SK-N-SH (cell line): ENCODE measurements at regions not wholly inside any gene's neighbourhood (a gene's known extent, or its start where the extent isn't known, plus 50 kb on each side); places are given as distances from the start of the nearest gene placed in this dataset.

Experiments
- CTCF ChIA-PET: fragments of 300-600, 350-600 bp; formaldehyde crosslinking; extraction: SDS; loops from one replicate; lab custom pipeline; 2021; lab: Yijun Ruan, JAX
- POLR2A ChIA-PET: fragments of 350-600 bp; sonication (Branson Sonifier 250); formaldehyde crosslinking; extraction: SDS; loops from one replicate; lab custom pipeline; 2020; ENCODE audit warnings: antibody characterized with exemption, inconsistent platforms; lab: Yijun Ruan, JAX
- DNase-seq: peaks from one replicate; pipeline ENCODE4 v3.0.0; 2012
- H2AFZ ChIP-seq: fragments of 200-600 bp; sonication (generic); 2 replicates; pipeline ENCODE4 v1.8.1; 2016; ENCODE audit warnings: antibody characterized with exemption, mild to moderate bottlenecking, low read depth
- H3F3A ChIP-seq: fragments of 200-600 bp; sonication (generic); replicated peaks from 2 replicates; pipeline ENCODE3; 2016; ENCODE audit warnings: antibody characterized with exemption, mild to moderate bottlenecking; ENCODE audit not compliant: insufficient read depth
- H3K27ac ChIP-seq, 2 experiments: fragments of 200-500 bp in 1 of 2; fragments of 200-600 bp in 1 of 2; sonication (Bioruptor generic) in 1 of 2; sonication (generic), shearing (Covaris generic) in 1 of 2; 2 replicates each; pipeline versions ENCODE4 v1.5.1 to v1.6.1; 2014 to 2016; ENCODE audit warnings: low read depth in 2 of 2, inconsistent platforms in 1 of 2, low read length in 1 of 2, mild to moderate bottlenecking in 1 of 2, mixed read lengths in 1 of 2
- H3K27me3 ChIP-seq: fragments of 200-600 bp; sonication (generic), shearing (Covaris generic); 2 replicates; pipeline ENCODE4 v1.6.1; 2016; ENCODE audit warnings: mixed run types; ENCODE audit not compliant: insufficient read depth
- H3K36me3 ChIP-seq, 2 experiments: fragments of 200-500 bp in 1 of 2; fragments of 200-600 bp in 1 of 2; sonication (Bioruptor generic) in 1 of 2; sonication (generic) in 1 of 2; replicated peaks in 1 of 2; 2 replicates each; pipeline versions ENCODE3 to v1.5.1; 2014 to 2016; ENCODE audit warnings: low read length in 1 of 2, mild to moderate bottlenecking in 1 of 2; ENCODE audit not compliant: insufficient read depth in 2 of 2, control insufficient read depth in 1 of 2
- H3K4me1 ChIP-seq, 2 experiments: fragments of 200-500 bp in 1 of 2; fragments of 200-600 bp in 1 of 2; sonication (Bioruptor generic) in 1 of 2; sonication (generic), shearing (Covaris generic) in 1 of 2; 2 replicates each; pipeline versions ENCODE4 v1.5.1 to v1.6.1; 2014 to 2016; ENCODE audit warnings: low read depth in 1 of 2, low read length in 1 of 2, mixed run types in 1 of 2; ENCODE audit not compliant: insufficient read depth in 2 of 2, control insufficient read depth in 1 of 2
- H3K4me2 ChIP-seq: fragments of 200-600 bp; sonication (generic), shearing (Covaris generic); 2 replicates; pipeline ENCODE4 v1.6.1; 2017; ENCODE audit warnings: mixed run types
- H3K4me3 ChIP-seq, 2 experiments: fragments of 200-500 bp in 1 of 2; fragments of 200-600 bp in 1 of 2; sonication (Bioruptor generic) in 1 of 2; sonication (generic), shearing (Covaris generic) in 1 of 2; 2 replicates each; pipeline versions ENCODE4 v1.5.1 to v1.8.1; 2014 to 2016; ENCODE audit warnings: low read depth in 2 of 2, inconsistent platforms in 1 of 2, low read length in 1 of 2, mild to moderate bottlenecking in 1 of 2, mixed read lengths in 1 of 2, moderate library complexity in 1 of 2
- H3K79me2 ChIP-seq: fragments of 200-600 bp; sonication (generic); 2 replicates; pipeline ENCODE4 v1.8.1; 2017; ENCODE audit warnings: mild to moderate bottlenecking; ENCODE audit not compliant: insufficient read depth
- H3K9ac ChIP-seq: fragments of 200-600 bp; sonication (generic); 2 replicates; pipeline ENCODE4 v1.6.1; 2017; ENCODE audit warnings: mixed run types
- H3K9me2 ChIP-seq: fragments of 200-600 bp; sonication (generic); 2 replicates; pipeline ENCODE4 v1.6.1; 2017; ENCODE audit warnings: mixed run types
- H3K9me3 ChIP-seq: fragments of 200-600 bp; sonication (generic); 2 replicates; pipeline ENCODE4 v1.6.1; 2017; ENCODE audit warnings: mixed run types, mild to moderate bottlenecking, moderate library complexity
- H4K20me1 ChIP-seq: fragments of 200-600 bp; sonication (generic); 2 replicates; pipeline ENCODE4 v1.6.1; 2017; ENCODE audit warnings: mild to moderate bottlenecking, mixed run types; ENCODE audit not compliant: insufficient read depth
- GABPA ChIP-seq: IDR thresholded peaks from 2 replicates; pipeline ENCODE4 v1.4.0; 2012; ENCODE audit warnings: low read depth, mild to moderate bottlenecking
- GATA2 ChIP-seq: sonication (generic); formaldehyde crosslinking; IDR thresholded peaks from 2 replicates; pipeline ENCODE4 v1.5.0; 2020; ENCODE audit warnings: mild to moderate bottlenecking, missing genetic modification reagents
- MAX ChIP-seq: IDR thresholded peaks from 2 replicates; pipeline ENCODE4 v1.4.0; 2012; ENCODE audit warnings: low read depth
- MEF2A ChIP-seq: IDR thresholded peaks from 2 replicates; pipeline ENCODE4 v1.4.0; 2012; ENCODE audit warnings: low read depth, borderline replicate concordance
- RAD21 ChIP-seq: IDR thresholded peaks from 2 replicates; pipeline ENCODE4 v1.6.1; 2012; ENCODE audit warnings: mild to moderate bottlenecking, low read length
- SIN3A ChIP-seq: IDR thresholded peaks from 2 replicates; pipeline ENCODE4 v1.6.1; 2012; ENCODE audit warnings: low read depth, mild to moderate bottlenecking, low read length, moderate library complexity, borderline replicate concordance
- TCF12 ChIP-seq: IDR thresholded peaks from 2 replicates; pipeline ENCODE4 v1.4.0; 2012
- ZBTB33 ChIP-seq: IDR thresholded peaks from 2 replicates; pipeline ENCODE4 v1.4.0; 2012; ENCODE audit warnings: low read depth, borderline replicate concordance
- WGBS: methylation state at CpG from one replicate; pipeline ENCODE4 v1.1.6; 2017; ENCODE audit warnings: low lambda C conversion rate; 5-methylcytosine and 5-hydroxymethylcytosine counted together
- TF ChIP-seq, protein P1 (sequence below): IDR thresholded peaks from 2 replicates; pipeline ENCODE4 v1.4.0; 2012; ENCODE audit warnings: low read depth, borderline replicate concordance

DNA sequence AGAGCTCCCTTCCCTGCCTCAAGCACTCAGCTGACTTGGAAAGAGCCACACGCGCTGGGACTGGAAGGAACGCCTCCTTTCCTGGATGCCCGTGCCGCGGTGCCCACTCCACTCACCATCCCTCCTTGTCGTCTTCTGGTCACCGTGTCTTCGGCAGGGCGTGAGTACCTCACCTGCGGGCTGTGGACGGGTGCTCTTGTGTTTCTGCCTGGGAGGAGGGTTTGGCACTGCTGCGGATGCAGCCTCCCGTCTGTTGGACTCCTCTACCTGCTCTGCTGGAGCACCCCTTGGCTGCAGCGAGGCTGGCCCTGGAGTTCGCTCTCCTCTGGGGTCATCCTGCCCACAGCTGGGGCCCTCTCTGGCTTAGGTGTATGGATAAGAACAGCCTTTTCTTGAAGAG lies 612.7 kb downstream of the BRD1 start:
- Histone ChIP-seq H3F3A (no peaks in the 10 kb centered on the region), H3K79me2 (no peaks in the 10 kb centered on the region), H3K9me3 (no peaks in the 10 kb centered on the region), H4K20me1 (no peaks in the 10 kb centered on the region), H3K4me1 (no peaks in the 10 kb centered on the region), H3K9ac (no peak overlapping the region), H3K27me3 (no peaks in the 10 kb centered on the region), H2AFZ (no peak overlapping the region), H3K36me3 (no peaks in the 10 kb centered on the region), H3K4me3 (no peak overlapping the region), H3K27ac (no peak overlapping the region), H3K4me2 (no peak overlapping the region), H3K9me2 (no peaks in the 10 kb centered on the region)
- 36% methylated on average over 15 of the region's 16 CpGs for WGBS
- ChIA-PET CTCF (no interaction called here), POLR2A (no interaction called here)
- TF ChIP-seq, protein P1, sequence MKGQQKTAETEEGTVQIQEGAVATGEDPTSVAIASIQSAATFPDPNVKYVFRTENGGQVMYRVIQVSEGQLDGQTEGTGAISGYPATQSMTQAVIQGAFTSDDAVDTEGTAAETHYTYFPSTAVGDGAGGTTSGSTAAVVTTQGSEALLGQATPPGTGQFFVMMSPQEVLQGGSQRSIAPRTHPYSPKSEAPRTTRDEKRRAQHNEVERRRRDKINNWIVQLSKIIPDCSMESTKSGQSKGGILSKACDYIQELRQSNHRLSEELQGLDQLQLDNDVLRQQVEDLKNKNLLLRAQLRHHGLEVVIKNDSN = no peak
- no peak for TF ChIP-seq SIN3A
- DNase-seq = no peak

DNA sequence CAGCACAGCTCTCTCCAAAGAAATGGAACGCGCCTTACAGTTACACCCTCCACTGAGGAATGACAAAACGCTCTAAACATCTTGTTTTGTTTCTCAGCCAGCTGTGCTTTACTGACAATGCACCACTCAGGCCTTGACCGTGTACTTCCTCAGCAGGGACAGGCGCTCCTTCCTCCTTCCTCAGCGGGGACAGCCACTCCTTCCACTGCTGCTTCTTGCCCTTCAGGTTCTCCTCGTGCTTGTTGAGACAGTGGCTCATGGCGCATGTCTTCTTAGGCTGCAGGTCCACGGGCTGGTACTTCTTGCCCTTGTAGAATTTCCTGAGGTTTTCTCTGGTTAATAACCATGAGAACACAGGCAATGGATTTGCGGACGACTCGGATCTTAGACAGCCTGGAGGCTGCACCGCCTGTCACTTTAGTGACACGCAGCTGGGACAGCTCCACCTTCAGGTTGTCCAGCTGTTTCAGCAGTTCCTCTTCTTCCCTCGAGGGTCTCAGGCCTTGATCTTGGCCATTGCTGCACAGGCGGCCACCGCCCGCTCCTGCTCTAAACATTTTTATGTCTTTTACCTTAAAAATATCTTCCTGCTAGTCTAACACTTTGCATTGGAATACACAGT lies 613.8 kb downstream of the BRD1 start:
- no peaks in the 10 kb centered on the region for H4K20me1 ChIP-seq
- H3F3A ChIP-seq = no peaks in the 10 kb centered on the region
- no peaks in the 10 kb centered on the region for H3K9me2 ChIP-seq
- ChIA-PET CTCF (no interaction called here), POLR2A (no interaction called here)
- 20% methylated on average over 17 of the region's 18 CpGs for WGBS
- H3K9me3 ChIP-seq = no peaks in the 10 kb centered on the region
- DNase-seq = no peak
- H3K79me2 ChIP-seq = no peaks in the 10 kb centered on the region
- H3K4me3 ChIP-seq = no peak overlapping the region
- H3K27ac ChIP-seq = no peak overlapping the region
- no peak overlapping the region for H2AFZ ChIP-seq
- no peaks in the 10 kb centered on the region for H3K27me3 ChIP-seq
- TF ChIP-seq MEF2A (no peak), TCF12 (no peak), ZBTB33 (no peak)
- H3K4me2 ChIP-seq = no peak overlapping the region
- no peaks in the 10 kb centered on the region for H3K36me3 ChIP-seq
- no peak overlapping the region for H3K9ac ChIP-seq
- peaks cover 0 to 7% of the 10 kb centered on the region in 2 experiments; a peak in 1 of 4 replicates for H3K4me1 ChIP-seq

GRCh38 chr22:49212466-49212865 lies 615.2 kb downstream of the BRD1 start:
- Histone ChIP-seq H3K9me2 (no peaks in the 10 kb centered on the region), H3K9ac (no peak overlapping the region), H3K4me3 (no peak overlapping the region), H3K27ac (no peak overlapping the region), H3F3A (no peaks in the 10 kb centered on the region), H3K4me1 (peaks cover 0 to 7% of the 10 kb centered on the region in 2 experiments; a peak in 1 of 4 replicates), H2AFZ (no peak overlapping the region), H3K9me3 (no peaks in the 10 kb centered on the region), H3K79me2 (no peaks in the 10 kb centered on the region), H3K27me3 (no peaks in the 10 kb centered on the region), H3K36me3 (no peaks in the 10 kb centered on the region), H3K4me2 (no peak overlapping the region), H4K20me1 (no peaks in the 10 kb centered on the region)
- TF ChIP-seq GATA2 (CRISPR knock-in tag) (no peak), SIN3A (no peak), RAD21 (no peak), GABPA (no peak), MEF2A (no peak), MAX (no peak)
- ChIA-PET POLR2A (no interaction called here), CTCF (interaction anchor here (1.3 kb wide), 1 partner anchor 11 kb away, joined by 3 read pairs; no protein-coding TSS in a partner anchor)
- WGBS = 34% methylated on average over 5 of the region's 11 CpGs
- DNase-seq = no peak
